ENCODE measurements at regions not wholly inside any gene's neighbourhood (a gene's known extent, or its start where the extent isn't known, plus 50 kb on each side); places are given as distances from the start of the nearest gene placed in this dataset.

DNA sequence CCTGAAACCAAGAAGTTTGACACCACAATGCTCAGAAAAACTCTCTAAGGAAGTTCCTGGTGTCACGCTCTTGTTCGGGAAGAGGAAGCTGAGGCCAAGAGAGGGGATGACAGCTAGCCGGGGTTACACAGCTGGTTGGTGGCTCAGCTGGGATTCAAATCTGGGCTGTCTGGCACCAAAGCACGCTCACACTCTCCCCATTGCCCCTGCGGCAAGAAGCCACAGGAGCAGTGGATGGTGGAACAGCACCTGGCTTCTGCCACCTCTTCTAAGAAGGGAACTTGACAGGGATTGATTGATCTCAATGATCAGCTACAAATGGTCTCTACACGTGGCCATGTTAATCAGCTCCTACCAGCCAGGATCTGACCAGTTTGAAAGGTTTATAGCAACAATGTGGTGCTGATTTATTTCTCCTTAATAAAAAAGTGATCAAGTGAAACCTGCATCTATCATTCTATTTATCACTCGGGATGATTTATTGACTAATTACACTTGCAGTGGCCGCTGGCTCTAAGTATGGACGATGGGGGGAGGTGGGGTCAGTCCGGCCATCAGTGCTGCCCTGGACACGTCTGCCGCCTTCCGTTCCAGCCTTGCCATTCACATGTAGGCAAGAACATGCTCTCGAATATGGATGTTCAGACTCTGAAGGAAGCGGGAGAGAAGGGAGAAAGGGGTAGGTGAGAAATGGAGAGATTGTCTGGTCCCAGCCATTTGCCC lies 71.9 kb upstream of the TOP1 start:
- TF ChIP-seq POLR2AphosphoS5 (IDR thresholded peaks at IDR 0.05) (no peak), POLR2A (IDR thresholded peaks at IDR 0.05) (no peak)
- TF ChIP-seq, protein P1, sequence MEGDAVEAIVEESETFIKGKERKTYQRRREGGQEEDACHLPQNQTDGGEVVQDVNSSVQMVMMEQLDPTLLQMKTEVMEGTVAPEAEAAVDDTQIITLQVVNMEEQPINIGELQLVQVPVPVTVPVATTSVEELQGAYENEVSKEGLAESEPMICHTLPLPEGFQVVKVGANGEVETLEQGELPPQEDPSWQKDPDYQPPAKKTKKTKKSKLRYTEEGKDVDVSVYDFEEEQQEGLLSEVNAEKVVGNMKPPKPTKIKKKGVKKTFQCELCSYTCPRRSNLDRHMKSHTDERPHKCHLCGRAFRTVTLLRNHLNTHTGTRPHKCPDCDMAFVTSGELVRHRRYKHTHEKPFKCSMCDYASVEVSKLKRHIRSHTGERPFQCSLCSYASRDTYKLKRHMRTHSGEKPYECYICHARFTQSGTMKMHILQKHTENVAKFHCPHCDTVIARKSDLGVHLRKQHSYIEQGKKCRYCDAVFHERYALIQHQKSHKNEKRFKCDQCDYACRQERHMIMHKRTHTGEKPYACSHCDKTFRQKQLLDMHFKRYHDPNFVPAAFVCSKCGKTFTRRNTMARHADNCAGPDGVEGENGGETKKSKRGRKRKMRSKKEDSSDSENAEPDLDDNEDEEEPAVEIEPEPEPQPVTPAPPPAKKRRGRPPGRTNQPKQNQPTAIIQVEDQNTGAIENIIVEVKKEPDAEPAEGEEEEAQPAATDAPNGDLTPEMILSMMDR (IDR thresholded peaks at IDR 0.05) = no peak
- H3K9me3 ChIP-seq = no peaks in the 10 kb centered on the region
- no peaks in the 10 kb centered on the region for H3K4me1 ChIP-seq
- H3K27ac ChIP-seq = no peak overlapping the region
- intact Hi-C loops (cut with DNase I; ENCODE audit: low total_unique reads) = no loop called here
- DNase-seq (ENCODE audit: low spot score in 2 of 2) = peak in 1 of 2 donors; percentile 13
- H3K27me3 ChIP-seq = no peaks in the 10 kb centered on the region
- no peak overlapping the region for H3K4me3 ChIP-seq
- H3K36me3 ChIP-seq = no peaks in the 10 kb centered on the region

DNA sequence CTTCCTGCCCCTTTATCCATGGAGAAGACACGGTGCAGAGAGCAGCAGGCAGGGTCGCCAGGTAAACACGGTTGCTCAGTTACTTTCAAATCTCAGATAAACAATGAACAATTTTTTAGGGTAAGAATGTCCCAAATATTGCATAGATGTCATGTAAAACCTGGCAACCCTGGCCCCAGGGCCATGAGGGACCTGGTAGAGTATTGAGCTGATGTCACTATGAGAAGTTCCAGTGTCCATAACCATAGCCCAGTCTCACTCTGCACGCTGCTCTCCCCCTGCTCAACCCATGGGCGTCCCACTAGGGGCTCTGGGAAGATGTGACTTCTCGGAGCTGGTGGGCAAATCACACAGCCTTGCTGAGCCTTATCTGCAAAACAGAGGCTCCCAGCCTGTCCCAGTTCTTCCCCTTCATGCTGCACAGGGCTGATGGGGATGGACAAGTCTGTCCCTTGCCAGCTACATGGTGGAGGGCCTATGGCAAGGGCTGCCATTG lies 71.3 kb upstream of the TOP1 start:
- TF ChIP-seq, protein P1 (IDR thresholded peaks at IDR 0.05) = no peak
- TF ChIP-seq POLR2A (IDR thresholded peaks at IDR 0.05) = no peak
- no peak for TF ChIP-seq POLR2AphosphoS5 (IDR thresholded peaks at IDR 0.05)
- intact Hi-C loops (cut with DNase I; ENCODE audit: low total_unique reads) = no loop called here

DNA sequence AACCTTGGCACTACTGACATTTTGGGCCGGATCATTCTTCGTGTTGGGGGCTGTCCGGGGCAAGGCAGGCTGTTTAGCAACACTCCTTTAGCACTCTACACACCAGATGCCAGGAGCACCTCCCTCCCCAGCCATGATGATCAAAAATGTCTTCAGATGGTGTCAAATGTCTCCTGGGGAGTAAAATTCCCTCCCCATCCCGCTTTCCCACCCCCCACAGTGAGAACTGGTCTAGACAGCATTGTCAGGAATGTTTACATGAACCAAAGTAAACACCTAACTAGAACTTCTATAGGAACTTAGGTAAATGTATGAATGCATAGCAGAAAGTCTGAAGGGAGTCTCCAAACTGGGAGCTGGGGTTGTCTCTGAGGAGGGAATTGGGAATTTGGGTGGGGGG lies 70.0 kb upstream of the TOP1 start:
- Histone ChIP-seq H3K9me3 (no peaks in the 10 kb centered on the region), H3K4me3 (no peak overlapping the region), H3K36me3 (no peaks in the 10 kb centered on the region), H3K4me1 (peaks cover 0 to 4% of the 10 kb centered on the region in 2 donors), H3K27me3 (no peaks in the 10 kb centered on the region), H3K27ac (no peak overlapping the region)
- intact Hi-C loops (cut with DNase I; ENCODE audit: low total_unique reads) = no loop called here
- DNase-seq (ENCODE audit: low spot score in 2 of 2) = peak in 1 of 2 donors; percentile 10
- TF ChIP-seq, protein P1 (IDR thresholded peaks at IDR 0.05) = no peak
- TF ChIP-seq POLR2AphosphoS5 (IDR thresholded peaks at IDR 0.05) = no peak
- no peak for TF ChIP-seq POLR2A (IDR thresholded peaks at IDR 0.05)

More for the DNA sequence above, 71.3 kb upstream of the TOP1 start:
- no peak overlapping the region for H3K4me3 ChIP-seq
- H3K9me3 ChIP-seq = no peaks in the 10 kb centered on the region
- H3K4me1 ChIP-seq = peaks cover 0 to 4% of the 10 kb centered on the region in 2 donors
- no peaks in the 10 kb centered on the region for H3K36me3 ChIP-seq
- DNase-seq (ENCODE audit: low spot score in 2 of 2) = peak in 1 of 2 donors; percentile 9
- no peak overlapping the region for H3K27ac ChIP-seq
- H3K27me3 ChIP-seq = no peaks in the 10 kb centered on the region

DNA sequence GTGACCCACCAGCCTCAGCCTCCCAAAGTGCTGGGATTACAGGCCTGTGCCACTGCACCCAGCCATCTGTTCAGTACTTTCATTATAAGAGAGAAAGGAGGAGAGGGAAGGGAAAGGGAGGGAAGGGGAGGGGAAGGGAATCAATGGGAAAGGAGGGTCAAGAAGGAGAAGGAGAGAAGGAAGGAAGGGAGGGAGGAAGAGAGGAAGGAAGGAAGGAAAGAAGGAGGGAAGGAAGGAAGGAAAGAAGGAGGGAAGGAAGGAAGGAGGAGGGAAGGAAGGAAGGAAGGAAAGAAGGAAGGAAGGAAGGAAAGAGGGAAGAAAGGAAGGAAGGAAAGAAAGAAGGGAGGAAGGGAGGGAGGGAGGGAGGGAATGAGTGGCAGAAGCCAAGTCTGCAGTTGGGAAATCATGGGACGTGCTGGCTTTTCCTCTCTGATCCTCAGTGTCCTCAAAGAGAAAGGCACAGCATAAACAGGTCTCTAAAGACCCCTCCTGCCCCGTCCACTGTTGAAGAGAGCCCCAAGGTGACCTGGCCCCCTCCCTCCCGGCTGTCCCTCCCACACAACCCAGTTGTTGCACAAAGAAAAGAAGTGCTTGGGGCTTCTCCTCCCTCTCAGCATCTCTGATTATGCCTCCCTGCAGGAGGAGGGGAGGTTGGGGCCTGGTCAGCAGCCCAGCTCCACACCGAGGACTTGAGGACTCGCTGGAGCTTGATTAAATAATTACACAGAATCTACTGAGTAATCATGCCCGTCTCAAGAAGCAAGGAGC lies 69.1 kb upstream of the TOP1 start:
- Histone ChIP-seq H3K27ac (no peak overlapping the region), H3K27me3 (no peaks in the 10 kb centered on the region), H3K9me3 (no peaks in the 10 kb centered on the region), H3K36me3 (no peaks in the 10 kb centered on the region), H3K4me1 (peaks cover 0 to 4% of the 10 kb centered on the region in 2 donors), H3K4me3 (no peak overlapping the region)
- TF ChIP-seq POLR2AphosphoS5 (IDR thresholded peaks at IDR 0.05) (no peak), POLR2A (IDR thresholded peaks at IDR 0.05) (no peak)
- TF ChIP-seq, protein P1 (IDR thresholded peaks at IDR 0.05) = no peak
- peak in 1 of 2 donors; percentile 10 for DNase-seq (ENCODE audit: low spot score in 2 of 2)
- intact Hi-C loops (cut with DNase I; ENCODE audit: low total_unique reads) = no loop called here

DNA sequence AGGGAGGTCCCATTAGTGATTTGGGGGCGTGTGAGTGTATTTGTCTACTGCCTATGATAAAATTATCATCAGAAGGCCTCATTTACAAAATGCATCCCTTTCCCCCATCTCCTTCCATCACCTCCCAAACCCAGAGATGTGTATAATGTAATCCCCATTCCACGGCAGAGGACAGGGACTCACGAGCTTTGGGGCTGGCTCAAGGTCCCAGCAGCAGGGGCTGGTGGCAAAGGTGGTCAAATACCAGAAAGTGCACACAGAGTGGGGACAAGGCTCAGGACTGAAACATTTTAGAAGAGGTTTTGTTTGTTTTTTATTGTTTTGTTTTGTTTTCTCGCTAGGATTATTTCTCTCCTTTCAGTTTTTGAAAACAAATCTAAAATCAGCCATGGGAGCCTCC lies 68.5 kb upstream of the TOP1 start:
- Histone ChIP-seq H3K27me3 (no peaks in the 10 kb centered on the region), H3K4me3 (no peak overlapping the region), H3K27ac (no peak overlapping the region), H3K9me3 (no peaks in the 10 kb centered on the region), H3K36me3 (no peaks in the 10 kb centered on the region), H3K4me1 (peaks cover 0 to 4% of the 10 kb centered on the region in 2 donors)
- DNase-seq (ENCODE audit: low spot score in 2 of 2) = peak in 1 of 2 donors; percentile 7
- no peak for TF ChIP-seq POLR2AphosphoS5 (IDR thresholded peaks at IDR 0.05)
- TF ChIP-seq, protein P1 (IDR thresholded peaks at IDR 0.05) = no peak
- TF ChIP-seq POLR2A (IDR thresholded peaks at IDR 0.05) = no peak
- intact Hi-C loops (cut with DNase I; ENCODE audit: low total_unique reads) = no loop called here

Data from breast epithelium (tissue), 4 donors.